ENCODE measurements at regions not wholly inside any gene's neighbourhood (a gene's known extent, or its start where the extent isn't known, plus 50 kb on each side); places are given as distances from the start of the nearest gene placed in this dataset.

DNA sequence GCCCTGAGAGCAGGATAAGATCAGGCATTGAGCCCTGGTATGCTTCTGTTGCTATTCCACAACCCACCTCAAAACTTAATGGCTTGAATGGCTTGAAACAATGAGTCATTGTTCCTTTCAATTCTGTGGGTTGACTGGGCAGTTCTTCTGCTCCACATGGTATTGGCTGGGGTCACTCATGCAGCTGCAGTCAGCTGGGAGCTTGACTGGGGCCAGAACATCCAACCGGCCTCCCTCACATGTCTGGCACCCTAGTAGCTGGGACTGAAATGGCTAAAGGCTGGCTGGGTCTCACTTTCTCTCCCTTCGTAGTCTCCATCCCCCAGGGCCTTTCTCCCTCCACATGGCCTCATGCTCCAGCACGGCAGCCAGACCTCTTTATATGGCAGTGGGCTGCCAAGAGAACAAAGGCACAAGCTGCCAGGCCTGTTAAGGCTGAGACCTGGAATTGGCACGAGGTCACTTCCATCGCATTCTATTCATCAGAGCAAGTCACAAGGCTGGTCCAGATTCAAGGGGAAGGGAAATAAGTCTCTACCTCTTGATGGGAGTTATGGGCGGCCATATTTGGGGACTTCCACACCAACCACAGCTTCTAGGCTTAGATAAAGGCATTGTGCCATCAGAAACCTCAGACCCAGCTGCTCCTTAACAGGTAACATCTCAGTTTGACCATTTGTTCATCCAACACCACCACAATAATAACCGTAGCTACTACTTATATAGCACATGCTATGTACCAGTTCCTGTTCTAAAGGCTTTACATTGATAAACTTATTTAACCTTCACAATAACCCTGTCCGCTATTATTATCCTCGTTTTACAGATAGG lies 159.7 kb upstream of the ATP6AP2 start:
- Histone ChIP-seq H3K4me3 (no peak overlapping the region), H3K79me2 (ENCODE audit: low read depth) (no peaks in the 10 kb centered on the region), H3K27me3 (ENCODE audit: insufficient read depth, low read depth) (no peaks in the 10 kb centered on the region), H2AFZ (no peak overlapping the region), H4K20me1 (ENCODE audit: insufficient read depth) (no peaks in the 10 kb centered on the region), H3K36me3 (ENCODE audit: low read depth) (no peaks in the 10 kb centered on the region), H3K4me1 (replicated peaks; ENCODE audit: insufficient read depth) (no peaks in the 10 kb centered on the region), H3K27ac (no peak overlapping the region), H3K9me3 (ENCODE audit: insufficient read depth, low read depth) (no peaks in the 10 kb centered on the region), H3K4me2 (no peak overlapping the region), H3K9me2 (ENCODE audit: insufficient read depth) (no peaks in the 10 kb centered on the region), H3F3A (ENCODE audit: insufficient read depth, low read depth) (no peaks in the 10 kb centered on the region)
- no peak for DNase-seq
- TF ChIP-seq EZH2 (IDR thresholded peaks at IDR 0.05; ENCODE audit: low read depth) (no peak), CTCF (conservative IDR thresholded peaks at IDR 0.05) (no peak)
- POLR2A ChIA-PET (ENCODE audit: unreplicated experiment): no interaction called here
- CTCF ChIA-PET: no interaction called here
- intact Hi-C loops (cut with micrococcal nuclease; ENCODE audit: unreplicated experiment): no loop called here
- BruUV-seq (replicated peaks): no TSS peak

DNA sequence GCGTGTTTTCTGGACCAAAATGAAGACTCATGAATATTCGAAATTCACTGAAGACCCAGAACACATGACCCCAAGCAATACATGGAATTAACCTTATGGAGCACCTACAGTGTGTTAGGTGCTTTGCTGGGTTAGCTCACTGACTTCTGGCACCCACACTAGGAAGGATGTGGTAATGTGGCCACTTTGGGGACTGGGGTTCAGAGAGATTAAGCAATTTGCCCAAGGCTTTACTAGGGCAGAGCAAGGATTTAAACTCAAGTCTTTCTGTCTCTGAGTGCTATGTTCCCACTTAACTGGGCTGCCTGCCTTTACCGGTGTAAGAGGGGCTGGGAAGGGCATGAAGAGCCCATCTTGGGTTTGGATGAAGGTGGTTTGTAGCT lies 162.0 kb upstream of the ATP6AP2 start:
- intact Hi-C loops (cut with micrococcal nuclease; ENCODE audit: unreplicated experiment): no loop called here
- no peaks in the 10 kb centered on the region for H3K4me1 ChIP-seq (replicated peaks; ENCODE audit: insufficient read depth)
- H3K27me3 ChIP-seq (ENCODE audit: insufficient read depth, low read depth): no peaks in the 10 kb centered on the region
- H3F3A ChIP-seq (ENCODE audit: insufficient read depth, low read depth): no peaks in the 10 kb centered on the region
- ChIA-PET CTCF (no interaction called here), POLR2A (ENCODE audit: unreplicated experiment) (no interaction called here)
- no peaks in the 10 kb centered on the region for H4K20me1 ChIP-seq (ENCODE audit: insufficient read depth)
- no peaks in the 10 kb centered on the region for H3K36me3 ChIP-seq (ENCODE audit: low read depth)
- TF ChIP-seq CTCF (conservative IDR thresholded peaks at IDR 0.05) (no peak), EZH2 (IDR thresholded peaks at IDR 0.05; ENCODE audit: low read depth) (no peak)
- no peak overlapping the region for H3K27ac ChIP-seq
- no peak overlapping the region for H3K4me3 ChIP-seq
- BruUV-seq (replicated peaks): no TSS peak
- DNase-seq: no peak
- no peaks in the 10 kb centered on the region for H3K79me2 ChIP-seq (ENCODE audit: low read depth)
- H3K4me2 ChIP-seq: no peak overlapping the region
- no peaks in the 10 kb centered on the region for H3K9me2 ChIP-seq (ENCODE audit: insufficient read depth)
- no peaks in the 10 kb centered on the region for H3K9me3 ChIP-seq (ENCODE audit: insufficient read depth, low read depth)
- no peak overlapping the region for H2AFZ ChIP-seq

DNA sequence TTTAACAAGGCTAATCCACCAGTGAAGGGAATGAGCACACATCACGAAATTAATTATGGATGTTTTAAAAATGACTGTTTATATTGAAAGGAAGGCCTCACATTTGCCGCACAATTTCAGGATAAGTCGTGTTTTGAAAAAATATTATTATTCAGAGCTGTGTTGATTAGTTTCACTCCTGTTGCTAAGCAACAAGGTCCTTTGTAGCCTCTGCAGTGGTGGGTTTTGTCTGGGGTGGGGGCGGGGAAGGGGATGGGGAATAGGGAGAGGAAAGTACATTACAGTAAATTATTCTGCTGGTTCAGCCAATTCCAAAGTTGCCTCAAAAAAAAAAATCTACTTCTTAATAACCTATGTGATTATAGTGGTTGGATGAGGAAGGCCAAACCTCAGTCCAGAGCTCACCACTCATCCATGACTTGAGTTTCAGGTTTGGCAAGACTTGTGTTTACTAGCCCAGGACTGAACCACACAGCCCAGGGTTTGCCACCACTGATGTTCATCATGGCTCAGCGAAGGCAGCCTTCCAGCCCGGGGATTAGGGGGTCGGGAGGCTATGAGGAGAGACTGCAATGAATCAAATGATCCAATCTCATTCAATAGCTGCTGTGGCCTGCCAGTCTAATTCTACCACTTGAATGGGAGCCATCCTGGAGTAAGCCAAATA lies 162.5 kb upstream of the ATP6AP2 start:
- no peaks in the 10 kb centered on the region for H3K9me2 ChIP-seq (ENCODE audit: insufficient read depth)
- H3K4me3 ChIP-seq: no peak overlapping the region
- intact Hi-C loops (cut with micrococcal nuclease; ENCODE audit: unreplicated experiment): no loop called here
- H3K4me1 ChIP-seq (replicated peaks; ENCODE audit: insufficient read depth): no peaks in the 10 kb centered on the region
- H3F3A ChIP-seq (ENCODE audit: insufficient read depth, low read depth): no peaks in the 10 kb centered on the region
- CTCF ChIA-PET: no interaction called here
- H3K4me2 ChIP-seq: no peak overlapping the region
- H3K27ac ChIP-seq: no peak overlapping the region
- peak in 1 of 2 experiments; percentile 35 for DNase-seq
- H3K27me3 ChIP-seq (ENCODE audit: insufficient read depth, low read depth): no peaks in the 10 kb centered on the region
- no peaks in the 10 kb centered on the region for H3K36me3 ChIP-seq (ENCODE audit: low read depth)
- TF ChIP-seq EZH2 (IDR thresholded peaks at IDR 0.05; ENCODE audit: low read depth) (no peak), CTCF (conservative IDR thresholded peaks at IDR 0.05) (no peak)
- no peak overlapping the region for H2AFZ ChIP-seq
- no peaks in the 10 kb centered on the region for H3K79me2 ChIP-seq (ENCODE audit: low read depth)
- no peaks in the 10 kb centered on the region for H3K9me3 ChIP-seq (ENCODE audit: insufficient read depth, low read depth)
- no TSS peak for BruUV-seq (replicated peaks)
- no peaks in the 10 kb centered on the region for H4K20me1 ChIP-seq (ENCODE audit: insufficient read depth)
- POLR2A ChIA-PET (ENCODE audit: unreplicated experiment): no interaction called here

Data from PC-9 (cell line).